CD14-positive monocyte (primary cell): ENCODE measurements at regions not wholly inside any gene's neighbourhood (a gene's known extent, or its start where the extent isn't known, plus 50 kb on each side); places are given as distances from the start of the nearest gene placed in this dataset.

Experiments used
- DNase-seq, 3 donors: peaks; one replicate each; pipeline ENCODE4 v3.0.0-alpha.2; 2011 to 2022
- H2AFZ ChIP-seq: 2 replicates; pipeline ENCODE4 v1.6.0; 2012; ENCODE audit warnings: mild to moderate bottlenecking, low read depth, low read length, inconsistent platforms; ENCODE audit not compliant: insufficient read depth, poor library complexity, severe bottlenecking
- H3K27ac ChIP-seq, 2 donors: 1 replicate in 1 of 2; 2 replicates in 1 of 2; pipeline ENCODE4 v1.5.1; 2012 to 2013; ENCODE audit warnings: low read length in 2 of 2, control low read depth in 1 of 2, inconsistent platforms in 1 of 2, low read depth in 1 of 2, mild to moderate bottlenecking in 1 of 2
- H3K27me3 ChIP-seq, 2 donors: one replicate each; pipeline versions ENCODE4 v1.6.0 to v1.6.1; 2011 to 2013; ENCODE audit warnings: low read length in 2 of 2; ENCODE audit not compliant: control insufficient read depth in 2 of 2, insufficient read depth in 2 of 2
- H3K36me3 ChIP-seq, 2 donors: replicated peaks in 1 of 2; 1 replicate in 1 of 2; 2 replicates in 1 of 2; pipeline versions ENCODE4 v1.5.1 to v1.6.1; 2012 to 2013; ENCODE audit warnings: low read length in 2 of 2, control low read depth in 1 of 2, inconsistent platforms in 1 of 2, mild to moderate bottlenecking in 1 of 2; ENCODE audit not compliant: insufficient read depth in 2 of 2, control insufficient read depth in 1 of 2
- H3K4me1 ChIP-seq, 2 donors: 1 replicate in 1 of 2; 2 replicates in 1 of 2; pipeline versions ENCODE4 v1.5.1 to v1.6.1; 2012 to 2013; ENCODE audit warnings: low read length in 2 of 2, control low read depth in 1 of 2, inconsistent platforms in 1 of 2, mild to moderate bottlenecking in 1 of 2, moderate library complexity in 1 of 2; ENCODE audit not compliant: insufficient read depth in 2 of 2, control insufficient read depth in 1 of 2
- H3K4me2 ChIP-seq: replicated peaks from 2 replicates; pipeline ENCODE3; 2012; ENCODE audit warnings: low read length, moderate library complexity, mild to moderate bottlenecking; ENCODE audit not compliant: poor library complexity, severe bottlenecking; ENCODE audit errors: extremely low read depth
- H3K4me3 ChIP-seq, 3 experiments: fragments of 200-600 bp in 1 of 3; sonication (generic) in 1 of 3; replicated peaks in 1 of 3; 1 replicate in 2 of 3; 2 replicates in 1 of 3; pipeline ENCODE4 v1.5.1; 2011 to 2013; ENCODE audit warnings: low read length in 3 of 3, mild to moderate bottlenecking in 3 of 3, control low read depth in 2 of 3, low read depth in 2 of 3, inconsistent platforms in 1 of 3, moderate library complexity in 1 of 3
- H3K79me2 ChIP-seq: 2 replicates; pipeline ENCODE4 v1.6.0; 2012; ENCODE audit warnings: mild to moderate bottlenecking, control low read depth, inconsistent platforms, low read length, moderate library complexity; ENCODE audit not compliant: insufficient read depth
- H3K9ac ChIP-seq: 2 replicates; pipeline ENCODE4 v1.6.0; 2017; ENCODE audit warnings: low read length, mild to moderate bottlenecking; ENCODE audit not compliant: insufficient read depth, poor library complexity, severe bottlenecking
- H3K9me3 ChIP-seq, 2 donors: replicated peaks in 1 of 2; 1 replicate in 1 of 2; 2 replicates in 1 of 2; pipeline versions ENCODE4 v1.5.1 to v1.6.1; 2012 to 2013; ENCODE audit warnings: low read length in 2 of 2, control low read depth in 1 of 2; ENCODE audit not compliant: control insufficient read depth in 1 of 2, insufficient read depth in 1 of 2
- H4K20me1 ChIP-seq: 2 replicates; pipeline ENCODE4 v1.6.0; 2012; ENCODE audit warnings: mild to moderate bottlenecking, low read length, control low read depth, moderate library complexity; ENCODE audit not compliant: insufficient read depth
- H3K27ac Mint-ChIP-seq, 7 donors: one replicate each; pipeline ENCODE4 v1.8.0; 2020; ENCODE audit warnings: mild to moderate bottlenecking in 7 of 7, mixed read lengths in 7 of 7, moderate library complexity in 6 of 7, inconsistent platforms in 2 of 7
- H3K27me3 Mint-ChIP-seq, 3 donors: one replicate each; pipeline ENCODE4 v1.8.0; 2021 to 2022; ENCODE audit warnings: low read depth in 3 of 3, mild to moderate bottlenecking in 3 of 3, mixed read lengths in 3 of 3, moderate library complexity in 3 of 3, inconsistent platforms in 1 of 3
- H3K36me3 Mint-ChIP-seq, 2 donors: one replicate each; pipeline ENCODE4 v1.8.0; 2020; ENCODE audit warnings: mixed read lengths in 2 of 2, inconsistent platforms in 1 of 2, mild to moderate bottlenecking in 1 of 2
- H3K4me1 Mint-ChIP-seq: one replicate; pipeline ENCODE4 v1.8.0; 2020; ENCODE audit warnings: mild to moderate bottlenecking, mixed read lengths
- H3K4me3 Mint-ChIP-seq, 2 donors: one replicate each; pipeline ENCODE4 v1.8.0; 2020; ENCODE audit warnings: mild to moderate bottlenecking in 2 of 2, mixed read lengths in 2 of 2, moderate library complexity in 1 of 2
- H3K9me3 Mint-ChIP-seq, 7 donors: one replicate each; pipeline ENCODE4 v1.8.0; 2020 to 2022; ENCODE audit warnings: mixed read lengths in 7 of 7, mild to moderate bottlenecking in 6 of 7, moderate library complexity in 6 of 7, inconsistent platforms in 2 of 7
- CTCF ChIP-seq: fragments of 200-600 bp; IDR thresholded peaks from one replicate; pipeline ENCODE4 v1.8.0; 2022; ENCODE audit warnings: antibody characterized with exemption, mild to moderate bottlenecking
- WGBS: methylation state at CpG from one replicate; pipeline ENCODE4 v1.1.5; 2013; ENCODE audit warnings: missing lambda C conversion rate; ENCODE audit not compliant: insufficient coverage; 5-methylcytosine and 5-hydroxymethylcytosine counted together
- intact Hi-C, 2 donors: fragments of 100-400 bp; cut with micrococcal nuclease; formaldehyde crosslinking; loops; one replicate each; pipeline versions ENCODE4 v1.15.0 to v1.15.1; 2023

DNA sequence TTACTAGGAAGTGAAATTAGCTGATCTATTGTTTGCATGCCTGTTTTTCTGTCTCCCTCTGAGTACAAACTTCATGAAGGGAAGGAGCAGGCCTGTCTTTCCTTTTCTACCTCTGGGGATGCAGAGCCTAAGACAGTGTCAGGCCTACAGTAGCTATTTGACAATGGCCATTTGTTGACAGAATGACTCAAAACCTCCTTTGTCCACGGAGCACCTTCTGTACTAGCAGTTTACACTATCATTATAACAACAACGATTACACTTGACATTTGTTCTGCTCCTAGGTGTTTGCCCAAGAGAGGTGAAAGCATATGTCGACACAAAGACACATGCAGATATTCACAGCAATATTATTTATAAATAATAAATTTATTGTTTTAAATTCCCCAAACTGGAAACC, 132.3 kb upstream of the IRX3 start:
- no peaks in the 10 kb centered on the region for H3K9me3 ChIP-seq
- no peak overlapping the region for H3K27ac ChIP-seq
- Mint-ChIP-seq H3K36me3 (no peaks in the 10 kb centered on the region), H3K27me3 (peaks cover 0 to 11% (median 11%) of the 10 kb centered on the region in 3 donors), H3K9me3 (peaks cover 0 to 2% (median 0%) of the 10 kb centered on the region in 7 donors), H3K27ac (no peak overlapping the region), H3K4me3 (no peak overlapping the region), H3K4me1 (no peaks in the 10 kb centered on the region)
- no peaks in the 10 kb centered on the region for H3K4me1 ChIP-seq
- H3K79me2 ChIP-seq = no peaks in the 10 kb centered on the region
- no peaks in the 10 kb centered on the region for H3K36me3 ChIP-seq
- H3K27me3 ChIP-seq = no peaks in the 10 kb centered on the region
- no peak for TF ChIP-seq CTCF
- 20% methylated on average over 1 of the region's 3 CpGs for WGBS
- no peaks in the 10 kb centered on the region for H4K20me1 ChIP-seq
- no peak overlapping the region for H2AFZ ChIP-seq
- no peak overlapping the region for H3K4me2 ChIP-seq
- no peak overlapping the region for H3K9ac ChIP-seq
- intact Hi-C loops = no loop called here
- no peak overlapping the region for H3K4me3 ChIP-seq
- no peak for DNase-seq

DNA sequence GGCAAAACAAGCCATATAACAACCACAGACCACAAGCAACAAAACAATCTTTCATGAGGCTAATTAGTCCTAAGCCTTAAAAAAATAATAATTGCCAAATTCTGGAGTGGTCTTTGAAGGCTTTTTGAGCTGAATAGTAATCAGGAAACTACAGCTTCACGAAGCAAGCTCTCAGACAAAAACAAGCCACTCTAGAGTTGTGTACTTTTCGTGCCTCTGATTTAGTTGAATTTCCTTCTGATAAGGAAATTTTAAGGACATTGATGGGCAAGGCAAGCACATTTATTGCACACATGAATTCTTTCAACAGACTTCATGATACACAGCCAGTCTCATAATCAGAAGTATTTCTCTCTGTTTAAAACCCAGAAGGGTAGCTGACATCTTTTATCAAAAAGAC, 130.8 kb upstream of the IRX3 start:
- intact Hi-C loops = no loop called here
- H3K9me3 ChIP-seq = no peaks in the 10 kb centered on the region
- no peaks in the 10 kb centered on the region for H3K4me1 ChIP-seq
- no peak overlapping the region for H3K27ac Mint-ChIP-seq
- DNase-seq = no peak
- H2AFZ ChIP-seq = no peak overlapping the region
- no peak overlapping the region for H3K27ac ChIP-seq
- H4K20me1 ChIP-seq = no peaks in the 10 kb centered on the region
- TF ChIP-seq CTCF = no peak
- no CpG with 5 or more reads among the region's 2 CpGs for WGBS
- H3K4me2 ChIP-seq = no peak overlapping the region
- no peaks in the 10 kb centered on the region for H3K36me3 Mint-ChIP-seq
- no peak overlapping the region for H3K4me3 Mint-ChIP-seq
- peaks cover 5 to 20% (median 19%) of the 10 kb centered on the region in 3 donors for H3K27me3 Mint-ChIP-seq
- H3K27me3 ChIP-seq = peaks cover 0 to under 1% of the 10 kb centered on the region in 2 donors
- H3K79me2 ChIP-seq = no peaks in the 10 kb centered on the region
- no peak overlapping the region for H3K9ac ChIP-seq
- H3K4me3 ChIP-seq = no peak overlapping the region
- no peaks in the 10 kb centered on the region for H3K4me1 Mint-ChIP-seq
- H3K36me3 ChIP-seq = no peaks in the 10 kb centered on the region
- H3K9me3 Mint-ChIP-seq = peaks cover 0 to 3% (median 0%) of the 10 kb centered on the region in 7 donors
